Peyer's patch (tissue), 4 donors: ENCODE measurements at regions not wholly inside any gene's neighbourhood (a gene's known extent, or its start where the extent isn't known, plus 50 kb on each side); places are given as distances from the start of the nearest gene placed in this dataset.

Source experiments
- CTCF ChIP-seq, 6 experiments: fragments of 450-650 bp in 4 of 6; fragments of 200-600 bp in 2 of 6; sonication (generic) in 1 of 6; IDR thresholded peaks; one replicate each; pipeline ENCODE4 v1.5.1; 2017 to 2019; ENCODE audit warnings: antibody characterized with exemption in 6 of 6, mild to moderate bottlenecking in 3 of 6, moderate library complexity in 1 of 6
- POLR2A ChIP-seq, 2 donors: fragments of 450-650 bp; IDR thresholded peaks; one replicate each; pipeline ENCODE4 v1.5.1; 2017; ENCODE audit warnings: antibody characterized with exemption in 2 of 2, mild to moderate bottlenecking in 2 of 2, moderate library complexity in 2 of 2

- TF ChIP-seq CTCF (IDR thresholded peaks at IDR 0.05) (no peak), POLR2A (IDR thresholded peaks at IDR 0.05) (no peak)
Measured at GRCh38 chr14:85912141-85912540, 382.2 kb downstream of the FLRT2 start.
